Neutrophil (primary cell): ENCODE measurements at regions not wholly inside any gene's neighbourhood (a gene's known extent, or its start where the extent isn't known, plus 50 kb on each side); places are given as distances from the start of the nearest gene placed in this dataset.

Experiments
- H3K27ac ChIP-seq: fragments of 200-600 bp; sonication (generic); 2 replicates; pipeline ENCODE4 v1.5.1; 2016; ENCODE audit warnings: mild to moderate bottlenecking, moderate library complexity
- H3K27me3 ChIP-seq: fragments of 200-600 bp; sonication (generic); 2 replicates; pipeline ENCODE4 v1.6.0; 2016; ENCODE audit warnings: mild to moderate bottlenecking
- H3K36me3 ChIP-seq: fragments of 200-600 bp; sonication (generic); 2 replicates; pipeline ENCODE4 v1.5.1; 2017
- H3K4me1 ChIP-seq, 2 experiments: fragments of 200-600 bp in 1 of 2; sonication (generic) in 1 of 2; 1 replicate in 1 of 2; 2 replicates in 1 of 2; pipeline versions ENCODE4 v1.5.1 to v1.6.1; 2013 to 2016; ENCODE audit warnings: low read depth in 1 of 2, low read length in 1 of 2, mild to moderate bottlenecking in 1 of 2, moderate library complexity in 1 of 2; ENCODE audit not compliant: control insufficient read depth in 1 of 2, insufficient read depth in 1 of 2
- H3K4me3 ChIP-seq, 2 experiments: fragments of 200-600 bp in 1 of 2; sonication (generic) in 1 of 2; 1 replicate in 1 of 2; 2 replicates in 1 of 2; pipeline ENCODE4 v1.5.1; 2013 to 2016; ENCODE audit warnings: low read depth in 1 of 2, low read length in 1 of 2, mild to moderate bottlenecking in 1 of 2, moderate library complexity in 1 of 2
- H3K9me3 ChIP-seq: fragments of 200-600 bp; sonication (generic); 2 replicates; pipeline ENCODE4 v1.5.1; 2016
- CTCF ChIP-seq: fragments of 200-600 bp; sonication (generic); IDR thresholded peaks from 2 replicates; pipeline ENCODE4 v1.5.1; 2016; ENCODE audit warnings: antibody characterized with exemption

GRCh38 chr13:73759434-73759833 lies 374.8 kb downstream of the KLF12 start:
- TF ChIP-seq CTCF: no peak
- H3K27ac ChIP-seq: no peak overlapping the region
- no peaks in the 10 kb centered on the region for H3K9me3 ChIP-seq
- no peaks in the 10 kb centered on the region for H3K36me3 ChIP-seq
- H3K4me1 ChIP-seq: no peaks in the 10 kb centered on the region
- H3K4me3 ChIP-seq: no peak overlapping the region
- H3K27me3 ChIP-seq: no peaks in the 10 kb centered on the region

GRCh38 chr13:73757481-73758233 lies 376.5 kb downstream of the KLF12 start:
- no peaks in the 10 kb centered on the region for H3K9me3 ChIP-seq
- TF ChIP-seq CTCF: no peak
- no peak overlapping the region for H3K27ac ChIP-seq
- no peaks in the 10 kb centered on the region for H3K36me3 ChIP-seq
- no peaks in the 10 kb centered on the region for H3K27me3 ChIP-seq
- no peak overlapping the region for H3K4me3 ChIP-seq
- H3K4me1 ChIP-seq: no peaks in the 10 kb centered on the region

- no peaks in the 10 kb centered on the region for H3K4me1 ChIP-seq
- H3K4me3 ChIP-seq: no peak overlapping the region
- H3K36me3 ChIP-seq: no peaks in the 10 kb centered on the region
- no peaks in the 10 kb centered on the region for H3K9me3 ChIP-seq
- no peak for TF ChIP-seq CTCF
- no peak overlapping the region for H3K27ac ChIP-seq
- no peaks in the 10 kb centered on the region for H3K27me3 ChIP-seq
These were observed 379.4 kb downstream of the KLF12 start for GRCh38 chr13:73754727-73755292.

GRCh38 chr13:73754241-73754640 lies 380.0 kb downstream of the KLF12 start:
- TF ChIP-seq CTCF: no peak
- H3K27ac ChIP-seq: no peak overlapping the region
- no peaks in the 10 kb centered on the region for H3K36me3 ChIP-seq
- no peaks in the 10 kb centered on the region for H3K9me3 ChIP-seq
- H3K27me3 ChIP-seq: no peaks in the 10 kb centered on the region
- no peaks in the 10 kb centered on the region for H3K4me1 ChIP-seq
- H3K4me3 ChIP-seq: no peak overlapping the region

GRCh38 chr13:73751290-73751689 lies 382.9 kb downstream of the KLF12 start:
- Histone ChIP-seq H3K4me3 (no peak overlapping the region), H3K27ac (no peak overlapping the region), H3K9me3 (no peaks in the 10 kb centered on the region), H3K4me1 (no peaks in the 10 kb centered on the region), H3K27me3 (no peaks in the 10 kb centered on the region), H3K36me3 (no peaks in the 10 kb centered on the region)
- no peak for TF ChIP-seq CTCF
